ENCODE measurements at regions not wholly inside any gene's neighbourhood (a gene's known extent, or its start where the extent isn't known, plus 50 kb on each side); places are given as distances from the start of the nearest gene placed in this dataset.
A peak's percentile ranks its signal among the peaks of the same experiment; 100 is the strongest.

DNA sequence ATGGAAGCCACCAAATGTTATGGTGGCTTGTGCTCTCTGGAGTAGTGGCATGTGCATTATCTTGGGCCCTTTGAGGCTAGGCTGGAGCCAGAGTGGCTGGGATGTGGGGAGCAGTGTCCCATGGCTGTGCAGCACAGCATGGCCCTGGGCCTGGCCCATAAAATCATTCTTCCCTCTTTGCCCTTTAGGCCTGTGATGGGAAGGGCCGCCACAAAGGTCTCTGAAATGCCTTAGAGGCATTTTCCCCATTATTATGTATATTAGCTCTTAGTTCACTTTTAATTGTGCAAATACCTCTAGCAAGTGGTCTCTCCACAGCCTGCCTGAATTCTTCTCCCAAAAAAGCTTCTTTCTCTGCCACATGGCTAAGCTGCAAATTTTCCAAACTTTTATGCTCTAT is 297.3 kb upstream of the IRAK1BP1 start:
- no peaks in the 10 kb centered on the region for H3K36me3 ChIP-seq (ENCODE audit: control insufficient read depth in 1 of 2, insufficient read depth in 2 of 2, low read depth in 1 of 2, low read length in 2 of 2)
- H3K18ac ChIP-seq (ENCODE audit: low read depth in 1 of 2, low read length in 2 of 2), result no peak overlapping the region
- no peak overlapping the region for H3K23ac ChIP-seq (ENCODE audit: low read length in 2 of 2)
- no peak overlapping the region for H3K4me2 ChIP-seq (ENCODE audit: low read length, poor library complexity, severe bottlenecking)
- no peak overlapping the region for H3K4me3 ChIP-seq (ENCODE audit: insufficient read depth in 1 of 2, low read depth in 1 of 2, low read length in 2 of 2)
- no peak overlapping the region for H3K27ac ChIP-seq (ENCODE audit: low read length, poor library complexity, severe bottlenecking)
- H2BK5ac ChIP-seq (ENCODE audit: low read depth, low read length, poor library complexity, severe bottlenecking), result no peak overlapping the region
- H3K27me3 ChIP-seq (ENCODE audit: control insufficient read depth in 1 of 2, insufficient read depth in 1 of 2, low read length in 2 of 2), result no peaks in the 10 kb centered on the region
- 67% methylated on average over 1 of the region's 1 CpG for whole genome bisulfite sequencing
- H2AFZ ChIP-seq (ENCODE audit: low read depth, low read length), result no peak overlapping the region
- H2BK12ac ChIP-seq (ENCODE audit: low read length in 2 of 2), result no peak overlapping the region
- peaks cover 1% of the 10 kb centered on the region for H3K79me1 ChIP-seq (replicated peaks; ENCODE audit: low read length, poor library complexity, severe bottlenecking)
- no peaks in the 10 kb centered on the region for H3K4me1 ChIP-seq (ENCODE audit: control insufficient read depth, insufficient read depth, low read depth, low read length)
- H4K8ac ChIP-seq (ENCODE audit: low read length), result no peak overlapping the region
- no peaks in the 10 kb centered on the region for H3K9me3 ChIP-seq (ENCODE audit: control insufficient read depth, low read length)
- H3K14ac ChIP-seq (ENCODE audit: low read length in 2 of 2), result no peak overlapping the region
- H2AK5ac ChIP-seq (ENCODE audit: low read length, severe bottlenecking), result no peak overlapping the region
- H4K91ac ChIP-seq (ENCODE audit: low read length), result no peak overlapping the region
- H3K4ac ChIP-seq (ENCODE audit: low read depth in 1 of 2, low read length in 2 of 2), result no peak overlapping the region
- no peak for DNase-seq
- H2BK15ac ChIP-seq (ENCODE audit: low read depth, poor library complexity, severe bottlenecking), result no peak overlapping the region
- H3K9ac ChIP-seq (ENCODE audit: low read length), result no peak overlapping the region
- H2BK120ac ChIP-seq (ENCODE audit: low read depth, low read length), result no peak overlapping the region

DNA sequence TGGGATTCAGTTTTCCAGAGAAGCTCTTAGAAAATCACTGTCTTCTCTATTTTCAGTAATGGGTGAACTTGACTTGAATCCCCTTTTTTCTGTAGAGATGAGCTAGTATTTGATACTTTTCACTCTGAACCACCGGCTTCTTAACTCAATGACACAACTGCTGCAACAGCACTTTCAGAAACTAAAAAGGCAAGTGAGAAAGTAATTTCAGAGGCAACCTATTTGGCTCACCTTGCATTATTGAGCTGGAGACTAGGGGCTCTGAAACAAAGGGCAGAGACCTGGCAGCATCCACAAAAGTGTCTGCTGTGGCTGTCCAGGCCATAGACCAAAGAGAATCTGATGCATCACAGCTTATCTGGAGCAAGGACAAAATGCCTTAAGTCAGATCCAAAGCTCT is 289.8 kb upstream of the IRAK1BP1 start:
- no peak overlapping the region for H2AK5ac ChIP-seq (ENCODE audit: low read length, severe bottlenecking)
- no peaks in the 10 kb centered on the region for H3K9me3 ChIP-seq (ENCODE audit: control insufficient read depth, low read length)
- no peak overlapping the region for H2AFZ ChIP-seq (ENCODE audit: low read depth, low read length)
- no peaks in the 10 kb centered on the region for H3K36me3 ChIP-seq (ENCODE audit: control insufficient read depth in 1 of 2, insufficient read depth in 2 of 2, low read depth in 1 of 2, low read length in 2 of 2)
- H3K4me3 ChIP-seq (ENCODE audit: insufficient read depth in 1 of 2, low read depth in 1 of 2, low read length in 2 of 2), result no peak overlapping the region
- no peaks in the 10 kb centered on the region for H3K4me1 ChIP-seq (ENCODE audit: control insufficient read depth, insufficient read depth, low read depth, low read length)
- H3K18ac ChIP-seq (ENCODE audit: low read depth in 1 of 2, low read length in 2 of 2), result no peak overlapping the region
- H2BK5ac ChIP-seq (ENCODE audit: low read depth, low read length, poor library complexity, severe bottlenecking), result no peak overlapping the region
- H3K4me2 ChIP-seq (ENCODE audit: low read length, poor library complexity, severe bottlenecking), result no peak overlapping the region
- no peaks in the 10 kb centered on the region for H3K79me1 ChIP-seq (replicated peaks; ENCODE audit: low read length, poor library complexity, severe bottlenecking)
- no peak overlapping the region for H2BK120ac ChIP-seq (ENCODE audit: low read depth, low read length)
- WGBS, result no CpG with 5 or more reads among the region's 1 CpG
- no peak overlapping the region for H2BK15ac ChIP-seq (ENCODE audit: low read depth, poor library complexity, severe bottlenecking)
- H3K27ac ChIP-seq (ENCODE audit: low read length, poor library complexity, severe bottlenecking), result no peak overlapping the region
- H4K8ac ChIP-seq (ENCODE audit: low read length), result no peak overlapping the region
- H4K91ac ChIP-seq (ENCODE audit: low read length), result no peak overlapping the region
- H3K4ac ChIP-seq (ENCODE audit: low read depth in 1 of 2, low read length in 2 of 2), result no peak overlapping the region
- no peak overlapping the region for H2BK12ac ChIP-seq (ENCODE audit: low read length in 2 of 2)
- no peak overlapping the region for H3K14ac ChIP-seq (ENCODE audit: low read length in 2 of 2)
- H3K9ac ChIP-seq (ENCODE audit: low read length), result no peak overlapping the region
- H3K27me3 ChIP-seq (ENCODE audit: control insufficient read depth in 1 of 2, insufficient read depth in 1 of 2, low read length in 2 of 2), result no peaks in the 10 kb centered on the region
- DNase-seq, result no peak
- H3K23ac ChIP-seq (ENCODE audit: low read length in 2 of 2), result no peak overlapping the region

DNA sequence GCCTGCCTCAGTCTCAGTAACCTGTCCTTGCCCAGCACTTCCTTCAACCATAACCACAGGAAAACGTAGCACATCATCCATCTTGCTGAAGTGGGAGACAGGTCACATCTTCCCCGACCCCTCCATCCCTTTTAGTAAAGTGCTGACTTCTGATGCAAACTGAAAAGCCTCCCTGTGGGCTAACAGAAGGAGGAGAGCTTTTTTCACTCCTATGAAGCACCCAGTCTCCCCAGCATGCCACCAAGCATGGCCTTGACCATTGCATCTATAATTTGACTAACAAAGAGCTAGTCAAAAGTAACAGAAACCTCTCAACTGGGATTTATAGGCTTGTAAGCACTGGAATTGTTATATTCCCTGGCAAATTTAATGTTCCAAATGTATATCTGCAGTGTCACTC is 288.9 kb upstream of the IRAK1BP1 start:
- H2AK5ac ChIP-seq (ENCODE audit: low read length, severe bottlenecking), result no peak overlapping the region
- no peaks in the 10 kb centered on the region for H3K36me3 ChIP-seq (ENCODE audit: control insufficient read depth in 1 of 2, insufficient read depth in 2 of 2, low read depth in 1 of 2, low read length in 2 of 2)
- H3K4me2 ChIP-seq (ENCODE audit: low read length, poor library complexity, severe bottlenecking), result no peak overlapping the region
- H2AFZ ChIP-seq (ENCODE audit: low read depth, low read length), result no peak overlapping the region
- H2BK120ac ChIP-seq (ENCODE audit: low read depth, low read length), result no peak overlapping the region
- H2BK15ac ChIP-seq (ENCODE audit: low read depth, poor library complexity, severe bottlenecking), result no peak overlapping the region
- H3K4me1 ChIP-seq (ENCODE audit: control insufficient read depth, insufficient read depth, low read depth, low read length), result no peaks in the 10 kb centered on the region
- no peak overlapping the region for H3K27ac ChIP-seq (ENCODE audit: low read length, poor library complexity, severe bottlenecking)
- no peaks in the 10 kb centered on the region for H3K79me1 ChIP-seq (replicated peaks; ENCODE audit: low read length, poor library complexity, severe bottlenecking)
- H3K9ac ChIP-seq (ENCODE audit: low read length), result no peak overlapping the region
- H3K18ac ChIP-seq (ENCODE audit: low read depth in 1 of 2, low read length in 2 of 2), result no peak overlapping the region
- no peak overlapping the region for H3K4me3 ChIP-seq (ENCODE audit: insufficient read depth in 1 of 2, low read depth in 1 of 2, low read length in 2 of 2)
- H2BK12ac ChIP-seq (ENCODE audit: low read length in 2 of 2), result no peak overlapping the region
- no peak overlapping the region for H4K91ac ChIP-seq (ENCODE audit: low read length)
- no peak overlapping the region for H3K4ac ChIP-seq (ENCODE audit: low read depth in 1 of 2, low read length in 2 of 2)
- no peak overlapping the region for H2BK5ac ChIP-seq (ENCODE audit: low read depth, low read length, poor library complexity, severe bottlenecking)
- H3K27me3 ChIP-seq (ENCODE audit: control insufficient read depth in 1 of 2, insufficient read depth in 1 of 2, low read length in 2 of 2), result no peaks in the 10 kb centered on the region
- no peak overlapping the region for H3K14ac ChIP-seq (ENCODE audit: low read length in 2 of 2)
- H3K9me3 ChIP-seq (ENCODE audit: control insufficient read depth, low read length), result no peaks in the 10 kb centered on the region
- H4K8ac ChIP-seq (ENCODE audit: low read length), result no peak overlapping the region
- no peak overlapping the region for H3K23ac ChIP-seq (ENCODE audit: low read length in 2 of 2)
- DNase-seq, result no peak
- WGBS, result 44% methylated on average over 2 of the region's 2 CpGs

DNA sequence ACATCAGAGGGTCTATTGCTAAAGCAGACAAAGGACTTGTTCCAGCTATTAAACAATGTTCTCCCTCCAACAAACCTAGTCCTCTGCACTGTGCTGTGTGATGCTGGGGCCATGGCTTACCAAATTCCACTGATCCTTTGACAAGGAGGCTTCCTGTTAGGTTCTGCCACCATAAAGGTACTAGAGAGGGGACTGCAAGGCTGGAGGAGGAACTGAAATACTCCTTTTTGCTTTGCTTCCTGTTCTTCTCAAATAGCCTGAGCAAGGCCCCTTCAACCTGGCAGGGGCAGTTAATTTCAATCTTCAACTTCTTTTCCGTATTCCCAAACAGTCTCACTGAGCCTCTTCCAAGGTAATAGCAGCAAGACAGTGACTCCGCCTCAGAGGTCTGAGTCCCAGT is 286.4 kb upstream of the IRAK1BP1 start:
- Histone ChIP-seq H3K36me3 (ENCODE audit: control insufficient read depth in 1 of 2, insufficient read depth in 2 of 2, low read depth in 1 of 2, low read length in 2 of 2) (no peaks in the 10 kb centered on the region), H3K27me3 (ENCODE audit: control insufficient read depth in 1 of 2, insufficient read depth in 1 of 2, low read length in 2 of 2) (no peaks in the 10 kb centered on the region), H3K4me3 (ENCODE audit: insufficient read depth in 1 of 2, low read depth in 1 of 2, low read length in 2 of 2) (no peak overlapping the region), H3K4ac (ENCODE audit: low read depth in 1 of 2, low read length in 2 of 2) (peak overlapping the region in 1 of 2 experiments; percentile 15), H3K4me1 (ENCODE audit: control insufficient read depth, insufficient read depth, low read depth, low read length) (no peaks in the 10 kb centered on the region), H3K14ac (ENCODE audit: low read length in 2 of 2) (no peak overlapping the region), H2AK5ac (ENCODE audit: low read length, severe bottlenecking) (no peak overlapping the region), H2BK15ac (ENCODE audit: low read depth, poor library complexity, severe bottlenecking) (no peak overlapping the region), H4K8ac (ENCODE audit: low read length) (no peak overlapping the region), H2BK5ac (ENCODE audit: low read depth, low read length, poor library complexity, severe bottlenecking) (no peak overlapping the region), H3K23ac (ENCODE audit: low read length in 2 of 2) (peak overlapping the region in 1 of 2 experiments; percentile 56), H2AFZ (ENCODE audit: low read depth, low read length) (no peak overlapping the region), H3K9me3 (ENCODE audit: control insufficient read depth, low read length) (no peaks in the 10 kb centered on the region), H4K91ac (ENCODE audit: low read length) (no peak overlapping the region), H2BK12ac (ENCODE audit: low read length in 2 of 2) (peak overlapping the region in 1 of 2 experiments; percentile 32), H3K27ac (ENCODE audit: low read length, poor library complexity, severe bottlenecking) (no peak overlapping the region), H2BK120ac (ENCODE audit: low read depth, low read length) (no peak overlapping the region), H3K18ac (ENCODE audit: low read depth in 1 of 2, low read length in 2 of 2) (no peak overlapping the region), H3K79me1 (replicated peaks; ENCODE audit: low read length, poor library complexity, severe bottlenecking) (no peaks in the 10 kb centered on the region), H3K9ac (ENCODE audit: low read length) (no peak overlapping the region), H3K4me2 (ENCODE audit: low read length, poor library complexity, severe bottlenecking) (no peak overlapping the region)
- 75% methylated on average over 2 of the region's 2 CpGs for WGBS
- DNase-seq, result no peak

Data from mesenchymal stem cell (in vitro differentiated cells and primary cell).